Kidney tubule cell (primary cell): ENCODE measurements at regions not wholly inside any gene's neighbourhood (a gene's known extent, or its start where the extent isn't known, plus 50 kb on each side); places are given as distances from the start of the nearest gene placed in this dataset.

Experiments used
- DNase-seq: peaks from one replicate; pipeline ENCODE4 v3.0.0-alpha.2; 2018; ENCODE audit warnings: low spot score

DNA sequence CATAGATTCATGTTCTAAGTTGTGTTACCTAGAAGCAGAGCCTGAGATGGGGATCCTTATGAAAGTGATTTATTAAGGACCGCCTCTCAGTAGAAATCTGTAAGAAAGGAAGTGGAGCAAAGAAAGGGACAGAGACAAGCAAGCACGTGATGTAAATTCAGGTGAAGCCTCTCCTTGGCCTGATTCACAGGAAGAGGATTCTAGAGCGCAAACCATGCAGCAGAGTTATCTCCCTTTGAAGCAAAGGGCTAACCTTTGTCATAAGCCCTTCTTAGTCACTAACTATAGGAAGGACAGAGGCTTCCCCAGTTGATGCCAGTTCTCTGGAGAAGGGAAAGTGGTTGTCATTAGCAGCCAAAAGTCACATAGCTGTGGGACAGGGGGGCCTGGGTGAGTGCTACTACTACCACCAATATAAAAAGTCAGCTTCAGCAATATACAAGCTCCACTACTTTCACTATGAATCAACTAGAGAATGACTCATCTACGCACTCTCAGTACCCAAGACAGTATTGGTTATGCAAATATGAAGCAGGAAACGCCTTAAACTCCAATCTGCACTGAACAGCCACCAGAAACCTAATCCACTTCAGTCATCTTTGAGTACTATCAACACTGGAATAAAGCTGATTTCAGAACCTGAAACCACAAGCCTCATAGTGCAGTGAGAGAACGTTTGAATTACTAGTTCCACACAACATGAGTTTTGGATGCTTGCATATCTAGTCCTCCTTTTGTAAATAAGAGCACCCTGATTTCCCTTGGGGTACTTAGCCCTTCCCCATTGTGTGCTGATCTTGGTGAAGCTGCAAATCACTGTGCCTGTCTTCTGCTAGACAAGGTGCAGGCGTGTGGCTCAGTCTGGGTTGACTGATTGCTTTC is 162.7 kb downstream of the ZNF608 start:
- DNase-seq, result peak; percentile 90

DNA sequence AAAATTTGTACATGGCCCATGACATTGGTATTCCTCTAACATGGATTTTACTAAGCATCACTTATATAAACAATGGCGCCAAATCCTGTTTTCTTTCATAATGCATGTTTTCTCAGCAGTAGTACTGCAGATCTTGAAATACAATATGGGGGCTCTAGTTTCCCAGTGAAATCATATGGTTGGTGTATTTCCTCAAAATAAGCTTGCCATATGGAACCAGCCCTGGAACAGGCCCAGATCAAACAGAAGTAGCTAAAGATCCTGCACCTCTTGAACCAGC is 163.9 kb downstream of the ZNF608 start:
- DNase-seq, result no peak

DNA sequence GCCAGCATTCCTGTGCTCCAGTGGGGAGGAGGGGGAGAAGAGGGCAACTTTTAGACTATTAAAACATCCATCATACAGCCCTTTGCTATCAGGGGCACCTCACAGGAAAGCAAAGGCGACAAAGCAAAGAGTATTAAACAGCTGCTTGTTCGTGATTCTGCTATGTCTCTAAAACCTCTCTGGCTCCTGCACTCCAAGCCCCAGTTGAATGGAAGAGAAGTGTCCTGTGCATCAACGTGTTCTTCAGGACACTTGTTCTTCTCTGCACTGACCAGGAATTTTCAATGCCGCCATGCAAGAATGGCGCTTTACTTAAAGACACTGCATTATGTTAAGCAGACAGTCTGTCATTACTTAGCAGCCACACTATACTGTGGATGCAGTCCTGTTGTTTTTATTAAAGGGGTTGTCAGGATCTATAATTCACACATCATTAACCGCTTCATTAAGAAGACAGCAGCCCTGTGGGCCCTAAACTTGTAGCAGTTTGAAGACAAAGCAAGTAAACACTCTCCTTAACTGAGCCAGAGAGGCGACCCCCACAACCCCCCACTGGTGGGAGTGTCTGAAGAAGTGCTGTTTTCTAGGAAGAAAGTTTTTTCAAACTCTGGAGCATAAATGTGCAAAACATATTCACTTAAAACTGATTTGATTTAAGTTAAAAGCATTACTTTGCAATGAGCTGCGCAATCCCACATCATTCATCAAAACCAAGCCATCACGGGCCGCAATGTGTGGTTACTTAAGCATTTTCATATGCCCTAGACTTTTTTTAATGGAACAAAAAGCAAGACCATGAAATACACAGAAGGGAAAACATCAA is 164.5 kb downstream of the ZNF608 start:
- DNase-seq, result no peak

DNA sequence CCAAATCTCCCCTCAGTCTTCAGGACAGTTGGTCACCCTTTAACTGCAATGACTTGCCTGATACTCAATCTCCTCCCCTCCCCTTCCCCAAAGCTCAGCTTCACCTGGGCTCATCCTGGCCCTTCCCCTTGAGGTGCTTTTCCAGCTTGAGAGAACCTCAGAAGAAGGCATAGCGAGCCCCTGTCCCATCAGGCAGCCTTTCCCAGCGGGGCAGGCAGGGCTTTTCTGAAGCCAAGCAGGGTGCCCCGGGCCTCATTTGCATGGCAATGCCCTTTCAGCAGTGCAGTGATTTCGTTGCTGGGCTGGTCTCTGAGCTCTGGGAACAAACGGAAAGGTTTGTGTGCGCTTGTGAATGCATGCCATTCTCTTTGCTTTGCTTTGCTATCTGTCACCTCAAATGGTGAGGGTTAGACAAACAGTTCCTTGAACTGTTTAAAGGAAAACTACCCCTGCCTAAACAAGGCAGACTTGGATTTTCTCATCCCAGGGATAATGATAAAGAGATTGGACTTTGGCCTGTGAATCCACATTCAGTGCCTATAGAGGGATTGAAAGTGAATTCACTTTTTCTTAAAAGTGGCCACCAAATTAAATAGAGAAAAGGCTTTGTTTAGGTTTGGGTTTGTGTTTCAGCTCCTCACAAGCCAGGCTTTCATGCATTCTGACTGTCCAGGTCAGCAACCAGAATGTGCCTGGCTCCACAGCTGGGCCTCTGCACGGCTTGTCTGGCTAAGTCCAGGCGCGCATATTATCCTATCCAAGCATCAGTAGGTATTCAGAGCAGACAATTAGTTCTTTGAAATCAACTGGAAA is 165.3 kb downstream of the ZNF608 start:
- peak; percentile 13 for DNase-seq

DNA sequence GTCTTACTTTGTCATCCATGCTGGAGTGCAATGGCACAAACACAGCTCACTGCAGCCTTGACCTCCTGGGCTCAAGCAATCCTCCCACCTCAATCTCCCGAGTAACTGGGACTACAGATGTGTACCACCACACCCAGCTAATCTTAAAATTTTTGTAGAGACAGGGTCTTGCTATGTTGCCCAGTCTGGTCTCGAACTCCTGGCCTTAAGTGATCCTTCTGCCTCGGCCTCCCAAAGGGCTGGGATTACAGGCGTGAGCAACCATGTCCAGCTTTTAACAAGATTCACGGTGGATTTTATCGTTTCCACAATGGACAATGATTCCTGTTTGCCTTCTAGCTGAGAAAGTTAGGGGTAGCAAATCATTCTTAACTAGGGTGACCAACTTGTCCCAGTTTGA is 165.9 kb downstream of the ZNF608 start:
- no peak for DNase-seq

DNA sequence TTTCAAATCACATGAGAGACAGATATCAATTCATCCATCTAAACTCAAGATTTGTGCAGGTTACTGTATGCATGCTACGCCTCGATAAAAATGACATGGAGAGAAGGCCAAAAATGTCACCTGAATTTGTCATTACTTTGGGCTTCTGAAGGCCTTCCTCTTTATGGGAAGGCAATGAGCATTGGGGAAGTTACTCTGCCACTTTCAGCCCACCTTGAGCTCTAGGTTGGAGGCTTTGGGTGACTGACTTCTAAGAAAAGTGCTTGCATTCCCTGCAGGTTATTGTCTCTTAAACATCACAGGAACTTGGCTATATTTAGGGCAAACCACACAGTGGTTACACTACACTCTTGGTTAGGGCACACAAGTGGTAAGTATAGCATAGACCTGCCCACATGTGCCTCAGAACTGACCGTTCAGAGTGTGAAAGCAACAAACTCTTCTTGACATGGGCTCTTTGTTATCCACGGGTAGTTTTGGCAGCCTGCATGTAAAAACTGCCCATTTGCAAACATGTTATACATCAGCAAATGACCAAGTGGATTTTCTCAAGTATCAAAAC is 169.5 kb downstream of the ZNF608 start:
- DNase-seq, result no peak

DNA sequence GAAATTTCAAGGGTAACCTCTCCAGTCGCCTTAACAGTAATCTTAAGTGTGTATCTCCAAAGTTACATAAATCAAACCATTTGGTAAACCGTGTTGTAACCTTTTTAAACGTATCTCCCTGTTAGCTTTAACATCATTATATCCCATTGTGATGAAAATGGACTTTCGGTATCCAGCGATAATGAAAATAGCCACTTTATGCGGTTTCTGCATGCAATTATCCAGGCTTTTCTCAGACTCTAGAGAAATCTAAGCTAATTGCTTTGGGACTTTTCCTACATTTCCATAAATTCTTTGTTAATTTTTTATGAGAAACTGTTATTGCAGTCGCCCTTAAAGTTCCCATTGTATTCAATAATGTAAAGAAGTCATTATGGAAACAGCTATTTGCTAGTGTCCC is 170.7 kb downstream of the ZNF608 start:
- no peak for DNase-seq

DNA sequence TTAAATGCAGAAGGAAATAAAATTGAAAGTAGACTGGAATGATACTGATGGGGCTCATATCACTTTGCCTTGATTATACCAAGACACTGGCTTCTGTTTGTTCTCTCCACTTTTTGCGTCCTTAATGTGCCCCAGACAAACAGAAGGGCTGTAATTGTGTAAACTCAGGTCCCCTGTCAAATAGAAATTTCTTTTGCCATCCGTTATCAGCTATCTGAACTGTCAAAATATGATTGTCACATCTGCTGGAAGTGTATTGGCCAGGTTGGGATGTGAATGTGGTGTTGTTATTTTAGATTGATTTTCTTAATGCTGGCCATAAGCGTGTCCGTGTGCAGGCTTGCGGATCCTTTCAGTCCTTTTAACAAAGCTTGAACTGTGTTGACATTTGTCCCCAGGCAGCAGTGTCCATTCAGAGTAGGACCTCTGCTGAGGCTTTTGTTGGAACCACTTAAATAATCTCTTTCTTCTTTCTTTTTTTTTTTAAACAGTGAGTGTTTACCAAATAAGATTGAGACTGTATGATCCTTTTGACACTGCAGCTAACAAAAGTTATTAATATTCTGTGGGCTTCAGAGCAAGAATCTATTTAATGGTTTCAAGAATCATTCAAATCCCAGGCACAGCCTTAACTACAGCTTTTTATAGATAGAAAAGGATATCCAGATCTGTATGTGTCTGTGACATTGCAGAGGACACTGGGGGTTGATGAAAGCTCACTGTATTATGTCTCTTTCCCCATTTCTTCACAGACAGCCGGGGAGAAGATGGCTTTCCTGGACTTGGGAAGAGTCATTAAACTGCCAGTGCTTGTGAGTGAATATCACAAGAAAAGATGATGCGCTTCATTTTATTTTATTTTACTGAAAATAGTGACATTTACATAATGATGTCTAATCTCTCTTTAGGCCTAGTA is 171.7 kb downstream of the ZNF608 start:
- DNase-seq, result no peak

DNA sequence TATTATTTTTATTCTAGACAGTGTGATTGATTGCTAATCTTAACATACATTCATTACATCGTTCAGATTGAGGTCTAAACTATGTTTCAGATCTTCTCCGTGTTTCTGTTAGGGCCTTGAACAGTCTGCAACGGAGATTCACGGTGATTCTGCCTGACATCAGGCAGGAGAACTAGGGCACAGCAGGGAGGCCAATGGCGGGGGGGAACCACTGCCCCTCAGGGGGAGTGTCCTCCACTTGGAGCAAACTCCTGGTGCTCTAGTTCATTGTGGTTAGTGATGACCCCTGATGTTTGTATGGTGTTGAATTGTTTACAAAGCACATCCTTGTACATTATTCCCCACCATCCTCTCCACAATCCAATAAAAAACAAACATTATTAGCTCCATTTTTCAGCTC is 173.5 kb downstream of the ZNF608 start:
- no peak for DNase-seq

DNA sequence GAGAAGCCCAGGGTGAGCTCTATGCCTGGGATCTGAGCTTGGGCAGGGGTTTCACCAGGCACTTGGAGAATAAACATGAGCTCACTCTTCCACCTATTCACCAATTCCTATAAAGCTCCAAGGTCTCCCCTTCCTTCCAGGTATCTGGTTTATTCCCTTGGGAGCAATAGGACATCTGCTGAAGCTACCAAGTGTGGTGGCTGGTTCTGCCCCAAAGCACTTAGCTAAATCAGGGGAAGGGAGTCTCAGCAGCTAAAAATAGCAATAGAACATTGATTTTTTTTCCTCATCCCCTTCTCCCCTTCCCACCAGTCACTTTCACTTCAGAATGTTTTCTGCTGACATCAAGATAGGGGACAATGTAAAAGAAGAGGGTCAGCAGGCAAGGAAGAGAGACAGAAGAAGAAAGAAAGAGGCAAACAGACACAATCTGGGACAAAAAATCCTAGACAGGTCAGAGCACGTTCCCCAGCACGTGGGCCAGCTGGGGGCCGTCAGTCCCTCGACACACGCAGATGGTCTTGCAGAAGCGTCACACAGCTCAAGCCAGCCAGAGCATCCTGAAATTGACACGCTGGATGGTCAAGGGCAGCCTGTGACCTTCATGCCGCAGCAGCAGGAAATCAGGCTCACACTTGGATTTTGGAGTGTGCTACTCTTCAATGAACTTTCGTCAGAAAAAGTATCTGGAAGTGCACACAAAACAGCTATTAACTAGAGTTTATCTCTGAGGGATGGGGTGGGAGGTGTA is 176.0 kb downstream of the ZNF608 start:
- DNase-seq, result no peak

DNA sequence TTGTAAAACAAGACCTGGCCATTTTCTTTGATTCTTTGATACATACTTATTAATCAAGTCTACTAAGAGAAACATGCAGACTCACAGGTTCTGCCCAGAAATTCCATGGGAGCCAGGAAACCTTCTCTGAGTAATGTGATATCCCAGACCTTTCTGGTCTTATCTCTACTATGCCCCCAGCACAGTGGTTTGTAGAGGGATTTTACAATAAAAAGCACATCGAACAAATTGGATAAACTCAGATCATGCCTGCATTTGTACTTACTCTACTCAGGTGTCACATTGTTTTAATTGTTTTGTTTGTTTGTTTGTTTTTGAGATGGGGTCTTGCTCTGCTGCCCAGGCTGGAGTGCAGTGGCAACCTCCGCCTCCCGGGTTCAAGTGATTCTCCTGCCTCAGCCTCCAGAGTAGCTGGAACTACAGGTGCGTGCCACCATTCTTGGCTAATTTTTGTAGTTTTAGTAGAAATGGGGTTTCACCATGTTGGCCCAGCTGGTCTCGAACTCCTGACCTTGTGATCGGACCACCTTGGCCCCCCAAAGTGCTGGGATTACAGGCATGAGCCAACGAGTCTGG is 179.5 kb downstream of the ZNF608 start:
- DNase-seq, result no peak

DNA sequence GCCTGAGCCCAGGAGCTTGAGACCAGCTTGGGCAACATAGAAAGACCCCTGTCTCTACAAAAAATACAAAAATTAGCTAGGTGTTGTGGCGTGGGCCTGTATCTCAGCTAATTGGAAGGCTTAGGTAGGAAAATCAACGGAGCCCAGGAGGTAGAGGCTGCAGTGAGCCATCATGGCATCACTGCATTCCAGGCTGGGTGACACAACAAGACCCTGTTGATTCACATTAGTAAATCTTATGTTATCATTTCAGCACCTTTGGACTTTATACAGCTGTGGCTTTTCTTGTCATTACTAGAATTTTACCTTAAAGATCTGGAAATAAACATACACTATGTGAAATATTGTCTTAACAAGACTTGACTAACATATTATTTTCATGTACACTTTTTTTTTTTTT is 185.0 kb downstream of the ZNF608 start:
- peak; percentile 73 for DNase-seq

DNA sequence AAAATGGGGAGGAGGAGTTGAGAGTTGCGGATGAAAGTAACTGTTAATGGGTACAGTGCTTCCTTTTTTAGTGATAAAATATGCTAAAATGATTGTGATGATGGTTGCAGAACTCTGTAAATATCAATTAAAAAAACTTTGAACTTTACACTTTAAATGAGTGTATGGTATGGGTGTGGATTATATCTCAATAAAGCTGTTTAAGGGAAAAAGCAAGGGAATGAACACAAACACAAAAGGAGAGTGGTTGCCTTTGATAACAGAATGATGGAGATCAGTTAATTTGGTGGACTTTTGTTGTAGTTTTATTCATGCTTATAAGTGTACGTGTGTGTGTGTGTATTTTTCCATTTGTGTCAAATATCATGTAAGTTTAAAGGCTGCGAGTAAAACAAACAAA is 186.1 kb downstream of the ZNF608 start:
- DNase-seq, result no peak

DNA sequence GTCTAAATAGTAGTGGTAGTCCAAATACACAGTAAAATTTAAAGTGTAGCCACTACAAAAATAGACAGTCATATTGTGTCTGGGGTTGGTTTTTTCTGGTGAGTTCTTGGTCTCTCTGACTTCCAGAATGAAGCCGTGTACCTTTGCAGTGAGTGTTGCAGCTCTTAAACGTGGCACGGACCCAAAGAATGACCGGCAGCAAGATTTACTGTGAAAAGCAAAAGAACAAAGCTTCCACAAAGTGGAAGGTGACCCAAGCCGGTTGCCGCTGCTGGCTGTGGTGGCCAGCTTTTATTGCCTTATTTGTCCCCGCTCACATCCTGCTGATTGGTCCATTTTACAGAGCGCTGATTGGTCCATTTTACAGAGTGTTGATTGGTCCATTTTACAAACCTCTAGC is 188.7 kb downstream of the ZNF608 start:
- no peak for DNase-seq

DNA sequence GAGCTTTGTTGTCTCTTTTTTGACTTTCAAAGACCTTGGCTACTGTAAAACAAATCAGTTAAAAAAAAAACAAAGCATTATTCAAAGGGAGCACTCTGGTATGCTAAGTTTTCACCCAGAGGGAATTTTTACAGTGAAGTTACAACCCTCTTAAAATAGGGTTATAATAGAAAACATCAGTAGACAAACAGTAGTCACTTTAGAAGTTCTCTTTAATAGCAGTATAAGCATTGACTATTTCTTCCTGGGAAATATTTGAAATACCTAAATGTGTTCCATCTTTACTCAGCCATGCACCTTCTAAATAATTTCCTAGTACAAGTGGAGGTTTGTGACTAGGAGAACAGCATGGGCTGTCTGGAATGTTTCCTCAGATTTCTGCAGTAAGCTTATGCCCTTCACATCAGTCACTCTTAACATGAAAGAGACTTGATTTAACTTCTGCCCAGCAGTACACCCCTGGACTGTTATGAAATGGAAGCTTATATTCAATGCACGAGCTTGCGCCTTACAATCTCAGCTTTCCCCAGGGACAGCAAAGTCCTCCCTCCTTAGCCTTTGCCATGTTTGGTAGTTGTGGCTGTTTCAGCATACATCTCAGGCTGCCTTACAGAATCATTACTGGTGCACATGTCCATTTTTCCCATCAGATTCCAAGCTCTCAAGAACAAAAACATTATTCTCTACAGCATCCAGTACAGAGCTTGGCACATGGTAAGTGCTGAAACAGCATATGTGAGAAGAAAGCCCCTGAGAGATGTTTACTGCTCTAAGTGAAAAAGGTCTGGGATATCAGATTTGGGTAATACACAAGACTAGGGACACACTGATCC is 191.5 kb downstream of the ZNF608 start:
- DNase-seq, result no peak

DNA sequence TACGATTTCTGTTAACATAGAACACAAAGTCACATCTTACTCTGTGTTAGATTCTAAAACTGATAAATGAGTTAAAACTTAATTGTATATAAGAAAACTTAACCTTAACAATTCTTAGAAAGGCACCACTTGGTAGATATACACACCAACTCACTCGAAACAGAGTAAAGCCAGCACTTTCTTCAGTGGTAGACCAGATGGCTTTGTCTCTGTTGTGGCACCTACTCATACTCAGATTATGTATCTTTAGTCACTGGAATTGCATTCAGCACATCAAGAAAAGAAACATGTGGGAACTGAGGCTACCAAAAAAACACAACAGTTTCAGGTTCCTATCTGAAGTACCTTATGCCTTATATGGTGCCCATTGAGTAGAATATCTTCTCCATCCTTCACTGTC is 192.5 kb downstream of the ZNF608 start:
- DNase-seq, result no peak

DNA sequence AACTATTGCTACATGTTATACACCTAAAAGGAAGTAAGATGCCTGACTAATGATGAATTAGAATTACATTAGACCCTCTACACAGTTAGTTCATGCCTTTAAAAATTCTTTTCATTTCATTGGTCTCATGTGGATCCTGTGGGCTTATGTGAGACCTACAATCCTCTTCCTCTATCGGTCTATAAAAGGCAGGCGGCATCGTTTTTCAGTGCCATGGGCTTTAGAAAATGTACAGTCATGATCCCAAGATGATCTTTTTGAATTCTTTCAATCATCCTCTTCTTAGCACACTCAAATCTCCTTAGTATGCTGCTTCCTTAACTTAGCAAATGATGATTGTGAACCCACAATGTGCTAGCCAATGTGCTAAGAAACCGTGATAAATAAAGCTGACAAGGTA is 193.9 kb downstream of the ZNF608 start:
- DNase-seq, result no peak

DNA sequence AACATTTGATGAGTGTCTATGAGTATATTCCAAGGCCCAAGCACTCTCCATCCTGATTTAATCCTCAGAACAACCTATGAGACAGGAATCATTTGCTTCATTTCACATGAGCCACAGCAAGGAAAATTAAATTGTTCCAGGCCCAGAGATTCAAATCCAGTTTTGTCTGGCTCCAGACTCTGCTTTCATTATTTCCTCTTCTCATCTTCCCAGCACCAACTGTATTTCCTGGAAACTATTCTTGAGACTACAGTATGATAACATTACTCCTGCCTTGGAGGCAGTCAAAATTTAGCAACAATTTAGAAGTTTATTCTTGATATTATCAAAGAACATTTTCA is 194.5 kb downstream of the ZNF608 start:
- no peak for DNase-seq

DNA sequence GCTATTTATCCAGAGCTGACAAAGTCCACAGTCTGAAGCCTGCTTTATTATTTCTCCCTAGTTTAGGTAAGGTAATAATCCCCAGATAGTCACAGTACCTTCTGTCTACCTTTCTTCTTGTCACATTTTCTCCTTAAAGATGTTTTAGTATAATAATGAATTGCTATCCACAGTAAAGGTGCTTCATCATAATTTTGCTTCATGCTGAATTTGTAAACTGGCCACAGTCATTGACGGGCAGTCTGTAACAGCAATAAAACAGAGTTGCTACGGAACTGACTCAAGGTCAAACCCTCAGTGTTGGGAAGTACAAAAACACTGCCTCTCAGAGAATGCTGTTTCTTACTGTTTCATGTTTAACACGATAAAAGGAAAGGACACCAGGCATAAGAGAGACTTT is 195.7 kb downstream of the ZNF608 start:
- DNase-seq, result no peak
